ENCODE measurements at regions not wholly inside any gene's neighbourhood (a gene's known extent, or its start where the extent isn't known, plus 50 kb on each side); places are given as distances from the start of the nearest gene placed in this dataset.

- no peak overlapping the region for H3K4me3 ChIP-seq
- no peak overlapping the region for H2AFZ ChIP-seq
- H3K4me1 ChIP-seq (replicated peaks; ENCODE audit: insufficient read depth) = no peaks in the 10 kb centered on the region
- no TSS peak for BruUV-seq (replicated peaks)
- H3K27me3 ChIP-seq (ENCODE audit: insufficient read depth, low read depth) = no peaks in the 10 kb centered on the region
- no peaks in the 10 kb centered on the region for H3F3A ChIP-seq (ENCODE audit: insufficient read depth, low read depth)
- no peak for TF ChIP-seq EZH2 (IDR thresholded peaks at IDR 0.05; ENCODE audit: low read depth)
- TF ChIP-seq CTCF (conservative IDR thresholded peaks at IDR 0.05) = no peak
- ChIA-PET POLR2A (ENCODE audit: unreplicated experiment) (no interaction called here), CTCF (no interaction called here)
- H3K36me3 ChIP-seq (ENCODE audit: low read depth) = no peaks in the 10 kb centered on the region
- no peaks in the 10 kb centered on the region for H3K9me3 ChIP-seq (ENCODE audit: insufficient read depth, low read depth)
- H4K20me1 ChIP-seq (ENCODE audit: insufficient read depth) = no peaks in the 10 kb centered on the region
- no peaks in the 10 kb centered on the region for H3K79me2 ChIP-seq (ENCODE audit: low read depth)
- intact Hi-C loops (cut with micrococcal nuclease; ENCODE audit: unreplicated experiment) = no loop called here
- no peak overlapping the region for H3K27ac ChIP-seq
- DNase-seq = no peak
- no peaks in the 10 kb centered on the region for H3K9me2 ChIP-seq (ENCODE audit: insufficient read depth)
- H3K4me2 ChIP-seq = no peak overlapping the region
These were observed 641.5 kb upstream of the SORCS1 start for GRCh38 chr10:107806026-107806425.

- ChIA-PET CTCF (no interaction called here), POLR2A (ENCODE audit: unreplicated experiment) (no interaction called here)
- H3K4me2 ChIP-seq = no peak overlapping the region
- no peak overlapping the region for H3K27ac ChIP-seq
- no peaks in the 10 kb centered on the region for H3K9me2 ChIP-seq (ENCODE audit: insufficient read depth)
- BruUV-seq (replicated peaks) = no TSS peak
- H3K27me3 ChIP-seq (ENCODE audit: insufficient read depth, low read depth) = no peaks in the 10 kb centered on the region
- DNase-seq = no peak
- no peaks in the 10 kb centered on the region for H4K20me1 ChIP-seq (ENCODE audit: insufficient read depth)
- no peak overlapping the region for H2AFZ ChIP-seq
- no peaks in the 10 kb centered on the region for H3K4me1 ChIP-seq (replicated peaks; ENCODE audit: insufficient read depth)
- H3K79me2 ChIP-seq (ENCODE audit: low read depth) = no peaks in the 10 kb centered on the region
- H3K9me3 ChIP-seq (ENCODE audit: insufficient read depth, low read depth) = no peaks in the 10 kb centered on the region
- intact Hi-C loops (cut with micrococcal nuclease; ENCODE audit: unreplicated experiment) = no loop called here
- TF ChIP-seq EZH2 (IDR thresholded peaks at IDR 0.05; ENCODE audit: low read depth) (no peak), CTCF (conservative IDR thresholded peaks at IDR 0.05) (no peak)
- no peaks in the 10 kb centered on the region for H3K36me3 ChIP-seq (ENCODE audit: low read depth)
- H3F3A ChIP-seq (ENCODE audit: insufficient read depth, low read depth) = no peaks in the 10 kb centered on the region
- H3K4me3 ChIP-seq = no peak overlapping the region
These were observed 639.0 kb upstream of the SORCS1 start for GRCh38 chr10:107803546-107803945.

GRCh38 chr10:107800061-107800460 is 635.6 kb upstream of the SORCS1 start:
- no peaks in the 10 kb centered on the region for H3K27me3 ChIP-seq (ENCODE audit: insufficient read depth, low read depth)
- H3K9me2 ChIP-seq (ENCODE audit: insufficient read depth) = no peaks in the 10 kb centered on the region
- DNase-seq = no peak
- H3K4me2 ChIP-seq = no peak overlapping the region
- H4K20me1 ChIP-seq (ENCODE audit: insufficient read depth) = no peaks in the 10 kb centered on the region
- no peak overlapping the region for H2AFZ ChIP-seq
- no TSS peak for BruUV-seq (replicated peaks)
- TF ChIP-seq CTCF (conservative IDR thresholded peaks at IDR 0.05) = no peak
- TF ChIP-seq EZH2 (IDR thresholded peaks at IDR 0.05; ENCODE audit: low read depth) = no peak
- intact Hi-C loops (cut with micrococcal nuclease; ENCODE audit: unreplicated experiment) = no loop called here
- no peaks in the 10 kb centered on the region for H3K79me2 ChIP-seq (ENCODE audit: low read depth)
- ChIA-PET POLR2A (ENCODE audit: unreplicated experiment) (no interaction called here), CTCF (no interaction called here)
- no peaks in the 10 kb centered on the region for H3F3A ChIP-seq (ENCODE audit: insufficient read depth, low read depth)
- no peaks in the 10 kb centered on the region for H3K4me1 ChIP-seq (replicated peaks; ENCODE audit: insufficient read depth)
- H3K36me3 ChIP-seq (ENCODE audit: low read depth) = no peaks in the 10 kb centered on the region
- H3K27ac ChIP-seq = no peak overlapping the region
- no peak overlapping the region for H3K4me3 ChIP-seq
- no peaks in the 10 kb centered on the region for H3K9me3 ChIP-seq (ENCODE audit: insufficient read depth, low read depth)

Measured in PC-9 (cell line).